ENCODE measurements at regions not wholly inside any gene's neighbourhood (a gene's known extent, or its start where the extent isn't known, plus 50 kb on each side); places are given as distances from the start of the nearest gene placed in this dataset.

GRCh38 chr19:33998739-33999345 is 173.5 kb upstream of the LSM14A start:
- Histone ChIP-seq H4K20me1 (ENCODE audit: control insufficient read depth, extremely low read depth, insufficient read depth, low read length) (no peaks in the 10 kb centered on the region), H3K36me3 (ENCODE audit: control insufficient read depth, insufficient read depth, low read length) (no peaks in the 10 kb centered on the region), H3K27me3 (ENCODE audit: control insufficient read depth, insufficient read depth, low read length) (no peaks in the 10 kb centered on the region), H3K9me3 (ENCODE audit: control insufficient read depth, insufficient read depth, low read depth, low read length) (no peaks in the 10 kb centered on the region), H3K4me2 (ENCODE audit: extremely low read depth, insufficient read depth, low read length) (no peak overlapping the region), H3K9ac (ENCODE audit: insufficient read depth, low read length) (no peak overlapping the region), H3K4me1 (ENCODE audit: control insufficient read depth, extremely low read depth, insufficient read depth, low read length) (no peaks in the 10 kb centered on the region), H3K4me3 (replicated peaks in 1 of 4; ENCODE audit: control extremely low read depth in 1 of 4, insufficient read depth in 1 of 4, low read depth in 3 of 4, low read length in 4 of 4) (no peak overlapping the region), H3K27ac (ENCODE audit: insufficient read depth, low read length) (no peak overlapping the region), H2AFZ (ENCODE audit: low read length) (no peak overlapping the region), H3K79me2 (ENCODE audit: control insufficient read depth, insufficient read depth, low read length) (no peaks in the 10 kb centered on the region)
- peak; percentile 6 to 26 for DNase-seq (ENCODE audit: low read depth in 2 of 2)
- no peak for TF ChIP-seq EZH2 (IDR thresholded peaks at IDR 0.05; ENCODE audit: low read length, missing control alignments)
- TF ChIP-seq CTCF (conservative IDR thresholded peaks at IDR 0.05 in 1 of 2, IDR thresholded peaks at IDR 0.05 in 1 of 2; ENCODE audit: low read depth in 1 of 2, low read length in 2 of 2): peak in 1 of 2 donors; percentile 20

DNA sequence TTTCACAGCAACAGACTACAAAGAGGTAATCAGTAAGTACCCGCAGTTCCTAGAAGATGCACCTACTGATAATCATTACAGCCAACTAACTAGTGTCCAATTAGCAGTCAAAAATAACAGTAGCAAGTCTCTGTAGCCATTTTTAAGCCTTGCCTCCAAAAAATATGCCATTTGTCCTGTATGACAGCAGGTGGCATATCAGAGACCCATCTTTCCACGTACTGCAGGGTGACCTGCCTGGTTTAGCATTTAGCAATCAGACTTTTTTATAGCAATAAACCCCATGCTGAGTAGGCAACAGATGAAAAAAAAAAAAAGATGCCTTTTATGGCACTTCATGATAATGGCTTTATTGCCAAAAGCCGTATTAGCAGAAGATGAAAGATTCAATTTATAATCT is 155.3 kb upstream of the LSM14A start:
- Histone ChIP-seq H3K4me3 (replicated peaks in 1 of 4; ENCODE audit: control extremely low read depth in 1 of 4, insufficient read depth in 1 of 4, low read depth in 3 of 4, low read length in 4 of 4) (no peak overlapping the region), H3K36me3 (ENCODE audit: control insufficient read depth, insufficient read depth, low read length) (no peaks in the 10 kb centered on the region), H3K4me2 (ENCODE audit: extremely low read depth, insufficient read depth, low read length) (no peak overlapping the region), H3K79me2 (ENCODE audit: control insufficient read depth, insufficient read depth, low read length) (no peaks in the 10 kb centered on the region), H3K27me3 (ENCODE audit: control insufficient read depth, insufficient read depth, low read length) (no peaks in the 10 kb centered on the region), H2AFZ (ENCODE audit: low read length) (no peak overlapping the region), H3K9ac (ENCODE audit: insufficient read depth, low read length) (no peak overlapping the region), H3K27ac (ENCODE audit: insufficient read depth, low read length) (no peak overlapping the region), H3K9me3 (ENCODE audit: control insufficient read depth, insufficient read depth, low read depth, low read length) (no peaks in the 10 kb centered on the region), H4K20me1 (ENCODE audit: control insufficient read depth, extremely low read depth, insufficient read depth, low read length) (no peaks in the 10 kb centered on the region), H3K4me1 (ENCODE audit: control insufficient read depth, extremely low read depth, insufficient read depth, low read length) (no peaks in the 10 kb centered on the region)
- no peak for TF ChIP-seq EZH2 (IDR thresholded peaks at IDR 0.05; ENCODE audit: low read length, missing control alignments)
- no peak for DNase-seq (ENCODE audit: low read depth in 2 of 2)

GRCh38 chr19:34017601-34018000 is 154.7 kb upstream of the LSM14A start:
- H3K36me3 ChIP-seq (ENCODE audit: control insufficient read depth, insufficient read depth, low read length): no peaks in the 10 kb centered on the region
- H4K20me1 ChIP-seq (ENCODE audit: control insufficient read depth, extremely low read depth, insufficient read depth, low read length): no peaks in the 10 kb centered on the region
- no peak overlapping the region for H2AFZ ChIP-seq (ENCODE audit: low read length)
- H3K27me3 ChIP-seq (ENCODE audit: control insufficient read depth, insufficient read depth, low read length): no peaks in the 10 kb centered on the region
- no peak overlapping the region for H3K4me3 ChIP-seq (replicated peaks in 1 of 4; ENCODE audit: control extremely low read depth in 1 of 4, insufficient read depth in 1 of 4, low read depth in 3 of 4, low read length in 4 of 4)
- no peak for DNase-seq (ENCODE audit: low read depth in 2 of 2)
- H3K9me3 ChIP-seq (ENCODE audit: control insufficient read depth, insufficient read depth, low read depth, low read length): no peaks in the 10 kb centered on the region
- TF ChIP-seq CTCF (conservative IDR thresholded peaks at IDR 0.05 in 1 of 2, IDR thresholded peaks at IDR 0.05 in 1 of 2; ENCODE audit: low read depth in 1 of 2, low read length in 2 of 2): no peak
- no peak overlapping the region for H3K27ac ChIP-seq (ENCODE audit: insufficient read depth, low read length)
- no peak overlapping the region for H3K4me2 ChIP-seq (ENCODE audit: extremely low read depth, insufficient read depth, low read length)
- H3K4me1 ChIP-seq (ENCODE audit: control insufficient read depth, extremely low read depth, insufficient read depth, low read length): no peaks in the 10 kb centered on the region
- no peaks in the 10 kb centered on the region for H3K79me2 ChIP-seq (ENCODE audit: control insufficient read depth, insufficient read depth, low read length)
- H3K9ac ChIP-seq (ENCODE audit: insufficient read depth, low read length): no peak overlapping the region

Data from fibroblast of lung (primary cell).